CD4-positive, CD25-positive, alpha-beta regulatory T cell (primary cell): ENCODE measurements at regions not wholly inside any gene's neighbourhood (a gene's known extent, or its start where the extent isn't known, plus 50 kb on each side); places are given as distances from the start of the nearest gene placed in this dataset.
A peak's percentile ranks its signal among the peaks of the same experiment; 100 is the strongest.
"Not testable (repeated sequence)": the region's sequence is repeated elsewhere in the genome, so short reads cannot be mapped to it uniquely, and the experiment has no call there.

ENCODE experiments used
- ATAC-seq, 2 donors: fragments of 150-1000 bp; cut with Tn5 transposase; one replicate each; pipeline ENCODE4 v1.10.0; 2021; ENCODE audit warnings: low read depth in 2 of 2, moderate number of reproducible peaks in 2 of 2, moderate library complexity in 1 of 2
- DNase-seq, 3 donors: peaks; one replicate each; pipeline versions ENCODE4 v3.0.0 to v3.0.0-alpha.2; 2012 to 2022; ENCODE audit warnings: mixed read lengths in 1 of 3
- H3K27ac ChIP-seq: one replicate; pipeline ENCODE4 v1.7.0; 2013; ENCODE audit warnings: mild to moderate bottlenecking, low read length; ENCODE audit not compliant: insufficient read depth, poor library complexity, severe bottlenecking
- H3K27me3 ChIP-seq: one replicate; pipeline ENCODE4 v1.7.0; 2013; ENCODE audit warnings: low read length; ENCODE audit not compliant: control insufficient read depth, insufficient read depth
- H3K36me3 ChIP-seq: one replicate; pipeline ENCODE4 v1.7.0; 2013; ENCODE audit warnings: mild to moderate bottlenecking, low read length, moderate library complexity; ENCODE audit not compliant: control insufficient read depth, insufficient read depth
- H3K4me1 ChIP-seq: 2 replicates; pipeline ENCODE4 v1.7.0; 2013; ENCODE audit warnings: mild to moderate bottlenecking, low read length; ENCODE audit not compliant: insufficient read depth, control insufficient read depth, poor library complexity, severe bottlenecking
- H3K4me3 ChIP-seq: one replicate; pipeline ENCODE4 v1.7.0; 2013; ENCODE audit warnings: low read depth, mild to moderate bottlenecking, low read length, moderate library complexity
- H3K9me3 ChIP-seq, 2 experiments: 1 replicate in 1 of 2; 2 replicates in 1 of 2; pipeline ENCODE4 v1.7.0; 2013; ENCODE audit warnings: low read length in 2 of 2, mild to moderate bottlenecking in 1 of 2, moderate library complexity in 1 of 2; ENCODE audit not compliant: control insufficient read depth in 2 of 2
- H3K27ac Mint-ChIP-seq, 3 donors: one replicate each; pipeline ENCODE4 v1.8.0; 2020 to 2022; ENCODE audit warnings: mild to moderate bottlenecking in 3 of 3, mixed read lengths in 3 of 3, moderate library complexity in 2 of 3
- H3K27me3 Mint-ChIP-seq: one replicate; pipeline ENCODE4 v1.8.0; 2022; ENCODE audit warnings: mild to moderate bottlenecking, mixed read lengths
- H3K36me3 Mint-ChIP-seq: one replicate; pipeline ENCODE4 v1.8.0; 2020; ENCODE audit warnings: mixed read lengths
- H3K4me1 Mint-ChIP-seq, 4 donors: one replicate each; pipeline ENCODE4 v1.8.0; 2020 to 2022; ENCODE audit warnings: mixed read lengths in 4 of 4, mild to moderate bottlenecking in 1 of 4
- H3K4me3 Mint-ChIP-seq, 4 donors: one replicate each; pipeline ENCODE4 v1.8.0; 2020 to 2022; ENCODE audit warnings: mild to moderate bottlenecking in 4 of 4, mixed read lengths in 4 of 4, moderate library complexity in 3 of 4
- H3K9me3 Mint-ChIP-seq, 7 donors: one replicate each; pipeline ENCODE4 v1.8.0; 2020 to 2022; ENCODE audit warnings: mixed read lengths in 7 of 7, mild to moderate bottlenecking in 3 of 7, moderate library complexity in 2 of 7

GRCh38 chr1:22332424-22332717 lies 119.3 kb upstream of the ZBTB40 start:
- no peaks in the 10 kb centered on the region for H3K4me1 ChIP-seq
- H3K9me3 Mint-ChIP-seq, result peaks cover 0 to 2% (median 0%) of the 10 kb centered on the region in 7 donors
- peaks cover 0 to 5% (median 0%) of the 10 kb centered on the region in 4 donors for H3K4me1 Mint-ChIP-seq
- H3K36me3 ChIP-seq, result no peaks in the 10 kb centered on the region
- ATAC-seq (no peak), DNase-seq (no peak)
- peaks cover 9% of the 10 kb centered on the region for H3K27me3 Mint-ChIP-seq
- H3K4me3 Mint-ChIP-seq, result no peak overlapping the region
- H3K36me3 Mint-ChIP-seq, result no peaks in the 10 kb centered on the region
- H3K9me3 ChIP-seq, result no peaks in the 10 kb centered on the region
- no peaks in the 10 kb centered on the region for H3K27me3 ChIP-seq
- no peak overlapping the region for H3K27ac Mint-ChIP-seq
- no peak overlapping the region for H3K4me3 ChIP-seq
- H3K27ac ChIP-seq, result no peak overlapping the region

GRCh38 chr1:22332795-22333499 lies 118.7 kb upstream of the ZBTB40 start:
- DNase-seq (no peak), ATAC-seq (no peak)
- Histone ChIP-seq H3K4me1 (no peaks in the 10 kb centered on the region), H3K27ac (no peak overlapping the region), H3K4me3 (no peak overlapping the region), H3K36me3 (no peaks in the 10 kb centered on the region), H3K9me3 (no peaks in the 10 kb centered on the region), H3K27me3 (no peaks in the 10 kb centered on the region)
- H3K9me3 Mint-ChIP-seq, result peaks cover 0 to 2% (median 0%) of the 10 kb centered on the region in 7 donors
- H3K27me3 Mint-ChIP-seq, result peaks cover 8% of the 10 kb centered on the region
- H3K36me3 Mint-ChIP-seq, result no peaks in the 10 kb centered on the region
- peaks cover 0 to 5% (median 0%) of the 10 kb centered on the region in 4 donors for H3K4me1 Mint-ChIP-seq
- no peak overlapping the region for H3K4me3 Mint-ChIP-seq
- H3K27ac Mint-ChIP-seq, result no peak overlapping the region

- no peak overlapping the region for H3K27ac ChIP-seq
- no peaks in the 10 kb centered on the region for H3K9me3 ChIP-seq
- no peaks in the 10 kb centered on the region for H3K36me3 Mint-ChIP-seq
- H3K36me3 ChIP-seq, result no peaks in the 10 kb centered on the region
- H3K27me3 ChIP-seq, result no peaks in the 10 kb centered on the region
- H3K4me1 ChIP-seq, result no peaks in the 10 kb centered on the region
- H3K9me3 Mint-ChIP-seq, result peaks cover 0 to 2% (median 0%) of the 10 kb centered on the region in 7 donors
- no peak overlapping the region for H3K4me3 ChIP-seq
- no peak overlapping the region for H3K4me3 Mint-ChIP-seq
- no peak overlapping the region for H3K27ac Mint-ChIP-seq
- peaks cover 5% of the 10 kb centered on the region for H3K27me3 Mint-ChIP-seq
- DNase-seq (no peak), ATAC-seq (no peak)
- peaks cover 0 to 5% (median 0%) of the 10 kb centered on the region in 4 donors for H3K4me1 Mint-ChIP-seq
These were observed 118.0 kb upstream of the ZBTB40 start for GRCh38 chr1:22333516-22334121.

GRCh38 chr1:22334860-22335550 lies 116.6 kb upstream of the ZBTB40 start:
- Mint-ChIP-seq H3K4me3 (no peak overlapping the region), H3K27ac (peak overlapping the region in 1 of 3 donors; percentile 43), H3K36me3 (peaks cover 3% of the 10 kb centered on the region), H3K9me3 (peaks cover 0 to 2% (median 0%) of the 10 kb centered on the region in 7 donors), H3K4me1 (peaks cover 0 to 5% (median 0%) of the 10 kb centered on the region in 4 donors), H3K27me3 (peaks cover 5% of the 10 kb centered on the region)
- no peaks in the 10 kb centered on the region for H3K9me3 ChIP-seq
- no peaks in the 10 kb centered on the region for H3K27me3 ChIP-seq
- peak in 1 of 3 donors; percentile 7 for DNase-seq
- H3K27ac ChIP-seq, result no peak overlapping the region
- H3K36me3 ChIP-seq, result no peaks in the 10 kb centered on the region
- no peak for ATAC-seq
- no peaks in the 10 kb centered on the region for H3K4me1 ChIP-seq
- no peak overlapping the region for H3K4me3 ChIP-seq

- not testable (repeated sequence) for H3K27ac Mint-ChIP-seq, H3K27me3 ChIP-seq, H3K27ac ChIP-seq, H3K9me3 Mint-ChIP-seq, ATAC-seq, H3K36me3 Mint-ChIP-seq, H3K9me3 ChIP-seq, H3K4me3 ChIP-seq, H3K4me3 Mint-ChIP-seq, H3K36me3 ChIP-seq, DNase-seq, H3K4me1 ChIP-seq, H3K4me1 Mint-ChIP-seq
- H3K27me3 Mint-ChIP-seq, result peaks cover 14% of the 10 kb centered on the region
These were observed 115.4 kb upstream of the ZBTB40 start for GRCh38 chr1:22336274-22336673.

- not testable (repeated sequence) for ATAC-seq, H3K4me3 Mint-ChIP-seq, H3K9me3 ChIP-seq, H3K36me3 Mint-ChIP-seq, H3K4me3 ChIP-seq, H3K9me3 Mint-ChIP-seq, H3K4me1 ChIP-seq, H3K27me3 ChIP-seq, DNase-seq, H3K4me1 Mint-ChIP-seq, H3K27ac ChIP-seq, H3K27ac Mint-ChIP-seq, H3K36me3 ChIP-seq
- H3K27me3 Mint-ChIP-seq, result peaks cover 20% of the 10 kb centered on the region
These were observed 114.7 kb upstream of the ZBTB40 start for GRCh38 chr1:22336696-22337545.

- ATAC-seq (no peak), DNase-seq (no peak)
- peaks cover 0 to 2% (median 0%) of the 10 kb centered on the region in 7 donors for H3K9me3 Mint-ChIP-seq
- no peaks in the 10 kb centered on the region for H3K4me1 ChIP-seq
- H3K27me3 Mint-ChIP-seq, result peaks cover 30% of the 10 kb centered on the region
- no peak overlapping the region for H3K4me3 ChIP-seq
- H3K27ac Mint-ChIP-seq, result no peak overlapping the region
- no peak overlapping the region for H3K27ac ChIP-seq
- H3K9me3 ChIP-seq, result no peaks in the 10 kb centered on the region
- no peaks in the 10 kb centered on the region for H3K27me3 ChIP-seq
- no peaks in the 10 kb centered on the region for H3K36me3 ChIP-seq
- H3K36me3 Mint-ChIP-seq, result peaks cover 3% of the 10 kb centered on the region
- H3K4me1 Mint-ChIP-seq, result peaks cover 0 to 10% (median 1%) of the 10 kb centered on the region in 4 donors
- no peak overlapping the region for H3K4me3 Mint-ChIP-seq
These were observed 113.4 kb upstream of the ZBTB40 start for GRCh38 chr1:22338071-22338765.
